Fibroblast of villous mesenchyme (primary cell): ENCODE measurements at regions not wholly inside any gene's neighbourhood (a gene's known extent, or its start where the extent isn't known, plus 50 kb on each side); places are given as distances from the start of the nearest gene placed in this dataset.

Source experiments
- DNase-seq: peaks from one replicate; pipeline ENCODE4 v3.0.0-alpha.2; 2010; ENCODE audit warnings: low read depth
- H3K4me3 ChIP-seq: 2 replicates; pipeline ENCODE4 v1.5.1; 2011; ENCODE audit warnings: low read depth, mild to moderate bottlenecking, low read length
- TF ChIP-seq, protein P1 (sequence below): IDR thresholded peaks from 2 replicates; pipeline ENCODE4 v1.5.1; 2012; ENCODE audit warnings: low read depth, mild to moderate bottlenecking, low read length; ENCODE audit not compliant: insufficient read depth

DNA sequence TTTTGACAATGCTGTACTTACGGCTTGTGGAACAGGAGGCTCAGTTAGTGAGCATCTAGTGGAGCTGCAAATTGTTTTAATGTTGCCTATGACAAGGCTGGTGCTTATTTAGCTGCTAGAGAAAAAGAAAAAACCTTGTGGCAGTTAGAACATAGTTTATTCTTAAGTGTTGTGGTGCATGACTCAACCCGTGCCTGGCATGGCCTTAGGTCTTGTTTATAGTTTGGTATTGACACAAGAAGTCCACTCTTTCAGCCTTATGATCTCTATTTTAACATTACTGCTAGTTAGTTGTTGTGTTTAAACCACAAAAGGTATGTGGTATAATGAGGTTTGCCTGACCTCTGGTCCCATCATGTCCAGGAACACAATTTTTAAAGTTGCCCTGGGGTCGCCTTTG lies 744.6 kb downstream of the FAM181B start:
- TF ChIP-seq, protein P1, sequence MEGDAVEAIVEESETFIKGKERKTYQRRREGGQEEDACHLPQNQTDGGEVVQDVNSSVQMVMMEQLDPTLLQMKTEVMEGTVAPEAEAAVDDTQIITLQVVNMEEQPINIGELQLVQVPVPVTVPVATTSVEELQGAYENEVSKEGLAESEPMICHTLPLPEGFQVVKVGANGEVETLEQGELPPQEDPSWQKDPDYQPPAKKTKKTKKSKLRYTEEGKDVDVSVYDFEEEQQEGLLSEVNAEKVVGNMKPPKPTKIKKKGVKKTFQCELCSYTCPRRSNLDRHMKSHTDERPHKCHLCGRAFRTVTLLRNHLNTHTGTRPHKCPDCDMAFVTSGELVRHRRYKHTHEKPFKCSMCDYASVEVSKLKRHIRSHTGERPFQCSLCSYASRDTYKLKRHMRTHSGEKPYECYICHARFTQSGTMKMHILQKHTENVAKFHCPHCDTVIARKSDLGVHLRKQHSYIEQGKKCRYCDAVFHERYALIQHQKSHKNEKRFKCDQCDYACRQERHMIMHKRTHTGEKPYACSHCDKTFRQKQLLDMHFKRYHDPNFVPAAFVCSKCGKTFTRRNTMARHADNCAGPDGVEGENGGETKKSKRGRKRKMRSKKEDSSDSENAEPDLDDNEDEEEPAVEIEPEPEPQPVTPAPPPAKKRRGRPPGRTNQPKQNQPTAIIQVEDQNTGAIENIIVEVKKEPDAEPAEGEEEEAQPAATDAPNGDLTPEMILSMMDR = no peak
- DNase-seq = peak; percentile 1
- H3K4me3 ChIP-seq = no peak overlapping the region

DNA sequence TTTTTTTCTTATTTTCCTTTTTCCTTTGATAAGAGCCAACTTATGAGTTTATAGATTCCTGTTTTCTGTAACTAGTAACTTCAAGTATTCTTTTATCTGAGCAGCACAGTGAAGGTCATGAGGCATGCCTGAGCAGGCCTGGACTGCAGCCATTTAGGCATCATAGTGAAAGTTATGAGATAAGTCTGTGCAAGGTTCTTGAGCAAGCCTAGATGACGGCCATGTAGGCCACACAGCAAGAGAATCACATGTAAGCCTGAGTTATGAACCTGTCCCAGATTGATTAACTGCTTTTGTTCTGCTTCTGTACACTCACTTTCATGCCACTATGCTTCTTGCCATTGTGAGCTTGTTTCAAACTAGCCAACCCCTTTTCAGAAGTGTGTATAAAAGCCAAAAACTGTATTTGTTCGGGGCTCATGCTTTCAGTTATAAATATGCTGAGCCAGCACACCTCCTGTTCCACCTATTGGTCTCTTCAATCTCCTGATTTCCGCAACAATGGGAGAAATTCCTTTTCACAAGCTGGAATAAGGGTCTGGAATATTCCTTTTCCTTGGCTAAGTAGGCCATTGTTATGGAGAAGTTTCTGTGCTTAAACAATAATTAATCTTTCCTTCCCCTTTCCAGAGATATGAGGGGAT lies 745.7 kb downstream of the FAM181B start:
- DNase-seq = peak; percentile 5
- H3K4me3 ChIP-seq = no peak overlapping the region
- TF ChIP-seq, protein P1 = no peak

DNA sequence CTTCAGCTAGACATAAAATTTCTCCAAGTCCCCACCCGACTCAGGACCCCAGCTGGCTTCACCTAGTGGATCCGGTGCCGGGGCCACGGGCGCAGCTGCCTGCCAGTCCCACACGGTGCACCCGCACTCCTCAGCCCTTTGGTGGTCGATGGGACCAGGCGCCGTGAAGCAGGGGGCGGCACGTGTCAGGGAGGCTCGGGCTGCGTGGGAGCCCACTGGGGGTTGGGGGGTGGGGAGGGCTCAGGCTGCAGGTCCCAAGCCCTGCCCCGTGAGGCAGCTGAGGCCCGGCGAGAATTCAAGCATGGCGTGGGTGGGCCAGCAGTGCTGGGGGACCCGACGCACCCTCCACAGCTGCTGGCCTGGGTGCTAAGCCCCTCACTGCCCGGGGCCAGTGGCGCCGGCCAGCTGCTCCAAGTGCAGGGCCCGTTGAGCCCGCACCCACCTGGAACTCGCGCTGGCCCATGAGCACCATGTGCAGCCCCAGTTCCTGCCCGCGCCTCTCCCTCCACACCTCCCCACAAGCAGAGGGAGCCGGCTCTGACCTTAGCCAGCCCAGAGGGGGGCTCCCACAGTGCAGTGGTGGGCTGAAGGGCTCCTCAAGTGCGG lies 747.0 kb downstream of the FAM181B start:
- no peak overlapping the region for H3K4me3 ChIP-seq
- TF ChIP-seq, protein P1 = no peak
- no peak for DNase-seq

DNA sequence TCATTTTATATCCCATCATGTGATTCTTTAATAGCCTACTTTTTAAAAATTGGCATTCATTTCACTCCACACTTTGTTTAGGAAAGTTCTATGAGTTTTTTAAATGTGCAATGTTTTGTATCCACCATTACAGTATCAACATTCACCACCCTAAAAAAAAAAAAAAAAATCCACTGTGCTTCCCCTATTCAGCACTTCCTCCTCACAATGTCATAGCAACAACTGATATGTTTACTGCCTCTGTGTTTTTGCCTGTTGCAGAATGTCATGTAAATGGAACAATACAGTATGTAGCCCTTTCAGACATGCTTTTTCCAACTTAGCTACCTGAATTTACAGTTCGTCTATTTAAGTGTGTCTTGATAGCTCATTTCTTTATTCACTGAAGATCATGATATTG lies 754.2 kb downstream of the FAM181B start:
- TF ChIP-seq, protein P1 = no peak
- no peak overlapping the region for H3K4me3 ChIP-seq
- no peak for DNase-seq

DNA sequence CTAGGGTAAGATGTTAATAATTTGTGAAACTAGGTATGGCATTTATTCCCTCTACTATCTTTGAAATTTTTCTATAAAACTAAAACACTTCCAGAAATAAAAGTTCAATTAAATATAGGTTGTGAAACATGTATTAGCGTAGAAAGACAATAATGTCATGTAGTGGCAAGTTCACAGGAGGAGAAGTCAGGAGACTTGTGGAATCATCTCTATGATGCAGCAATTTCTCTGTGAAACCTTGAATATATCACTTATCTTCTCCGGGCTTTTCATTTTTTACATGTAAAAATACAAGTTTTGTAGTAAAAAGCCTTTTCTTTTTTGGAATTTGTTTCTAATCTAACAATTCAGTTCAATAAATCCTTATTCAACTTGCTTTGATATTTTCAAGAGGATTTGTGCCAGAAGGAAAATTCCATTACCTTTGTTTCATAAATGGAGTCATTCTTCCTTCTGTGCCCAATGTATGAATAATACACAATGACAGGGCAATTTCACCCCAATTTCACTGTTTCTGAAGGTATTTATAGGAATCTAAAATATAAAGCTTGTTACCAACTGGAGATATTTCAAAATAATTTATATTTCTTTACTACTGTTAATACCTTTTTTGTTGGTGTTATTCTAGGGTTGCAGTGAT lies 758.3 kb downstream of the FAM181B start:
- no peak for DNase-seq
- no peak overlapping the region for H3K4me3 ChIP-seq
- TF ChIP-seq, protein P1 = no peak

DNA sequence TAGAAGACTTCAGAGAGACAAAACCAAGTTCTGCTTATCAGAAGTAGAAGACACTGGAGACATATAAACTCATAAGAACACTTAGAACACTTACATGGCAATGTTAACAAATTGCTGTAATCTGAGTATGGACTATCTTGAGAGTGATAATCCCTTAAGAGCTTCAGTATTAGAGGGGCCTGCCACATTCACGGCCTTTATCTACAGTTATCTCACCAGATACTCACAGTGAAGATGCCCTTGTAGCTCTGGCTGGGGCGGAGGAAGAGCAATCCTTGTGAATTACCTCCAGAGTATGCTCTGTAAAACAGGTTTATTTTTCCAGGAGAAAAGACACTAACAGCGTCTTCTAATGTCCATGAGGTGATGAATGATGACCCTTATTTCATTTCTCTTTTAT lies 762.8 kb downstream of the FAM181B start:
- no peak overlapping the region for H3K4me3 ChIP-seq
- TF ChIP-seq, protein P1 = no peak

More for the DNA sequence above, 762.8 kb downstream of the FAM181B start:
- DNase-seq = no peak
